ENCODE measurements at regions not wholly inside any gene's neighbourhood (a gene's known extent, or its start where the extent isn't known, plus 50 kb on each side); places are given as distances from the start of the nearest gene placed in this dataset.

GRCh38 chr21:14609274-14609673, 63.2 kb upstream of the SAMSN1 start:
- TF ChIP-seq CTCF (IDR thresholded peaks at IDR 0.05): no peak
- no peak for TF ChIP-seq POLR2A (IDR thresholded peaks at IDR 0.05)
